8988T (cell line): ENCODE measurements at regions not wholly inside any gene's neighbourhood (a gene's known extent, or its start where the extent isn't known, plus 50 kb on each side); places are given as distances from the start of the nearest gene placed in this dataset.
"Not testable (repeated sequence)": the region's sequence is repeated elsewhere in the genome, so short reads cannot be mapped to it uniquely, and the experiment has no call there.

ENCODE experiments used
- DNase-seq: peaks from one replicate; pipeline ENCODE4 v3.0.0; 2011

- no peak for DNase-seq
These were observed 440.0 kb downstream of the AASDHPPT start for GRCh38 chr11:106517426-106517825.

- DNase-seq, result no peak
These were observed 442.9 kb downstream of the AASDHPPT start for GRCh38 chr11:106520146-106520912.

GRCh38 chr11:106520920-106521319 is 443.5 kb downstream of the AASDHPPT start:
- no peak for DNase-seq

- no peak for DNase-seq
These were observed 445.7 kb downstream of the AASDHPPT start for GRCh38 chr11:106523171-106523570.

GRCh38 chr11:106523921-106524320 is 446.5 kb downstream of the AASDHPPT start:
- DNase-seq, result no peak

- DNase-seq, result no peak
These were observed 447.0 kb downstream of the AASDHPPT start for GRCh38 chr11:106524436-106524835.

GRCh38 chr11:106531648-106532047 is 454.2 kb downstream of the AASDHPPT start:
- DNase-seq, result not testable (repeated sequence)

- no peak for DNase-seq
These were observed 455.6 kb downstream of the AASDHPPT start for GRCh38 chr11:106533046-106533445.

- DNase-seq, result no peak
These were observed 462.5 kb downstream of the AASDHPPT start for GRCh38 chr11:106540001-106540400.

- DNase-seq, result no peak
These were observed 469.9 kb downstream of the GUCY1A2 start for GRCh38 chr11:106548406-106548805.

GRCh38 chr11:106551744-106552673 is 466.3 kb downstream of the GUCY1A2 start:
- DNase-seq, result no peak

- DNase-seq, result no peak
These were observed 465.5 kb downstream of the GUCY1A2 start for GRCh38 chr11:106552694-106553203.

- DNase-seq, result no peak
These were observed 465.0 kb downstream of the GUCY1A2 start for GRCh38 chr11:106553304-106553703.

GRCh38 chr11:106555566-106556250 is 462.6 kb downstream of the GUCY1A2 start:
- DNase-seq, result not testable (repeated sequence)

- DNase-seq, result no peak
These were observed 452.9 kb downstream of the GUCY1A2 start for GRCh38 chr11:106565326-106565725.

GRCh38 chr11:106568632-106569031 is 449.6 kb downstream of the GUCY1A2 start:
- no peak for DNase-seq

- DNase-seq, result not testable (repeated sequence)
These were observed 440.9 kb downstream of the GUCY1A2 start for GRCh38 chr11:106577384-106577783.

GRCh38 chr11:106581399-106581798 is 436.9 kb downstream of the GUCY1A2 start:
- DNase-seq, result no peak

- DNase-seq, result no peak
These were observed 433.2 kb downstream of the GUCY1A2 start for GRCh38 chr11:106585061-106585460.

- no peak for DNase-seq
These were observed 423.4 kb downstream of the GUCY1A2 start for GRCh38 chr11:106594751-106595351.

GRCh38 chr11:106601684-106602297 is 416.5 kb downstream of the GUCY1A2 start:
- no peak for DNase-seq

- DNase-seq, result no peak
These were observed 409.6 kb downstream of the GUCY1A2 start for GRCh38 chr11:106608677-106609076.
